Heart left ventricle (tissue), 16 donors: ENCODE measurements at regions not wholly inside any gene's neighbourhood (a gene's known extent, or its start where the extent isn't known, plus 50 kb on each side); places are given as distances from the start of the nearest gene placed in this dataset.

Source experiments
- ATAC-seq, 4 donors: fragments of 200-7000 bp; cut with Tn5 transposase; one replicate each; pipeline ENCODE4 v1.9.1; 2020 to 2022; ENCODE audit warnings: moderate library complexity in 4 of 4, mild to moderate bottlenecking in 3 of 4, moderate number of reproducible peaks in 1 of 4
- DNase-seq, 5 donors: peaks; one replicate each; pipeline ENCODE4 v3.0.0-alpha.2; 2020
- H3K27ac ChIP-seq, 12 donors: fragments of 200-600 bp; sonication (generic) in 4 of 12; one replicate each; pipeline versions ENCODE4 v1.5.0 to v1.8.0; 2016 to 2022; ENCODE audit warnings: mild to moderate bottlenecking in 2 of 12
- H3K27me3 ChIP-seq, 9 donors: fragments of 200-600 bp; sonication (generic) in 2 of 9; one replicate each; pipeline versions ENCODE4 v1.5.1 to v1.8.0; 2016 to 2022; ENCODE audit warnings: mild to moderate bottlenecking in 3 of 9
- H3K36me3 ChIP-seq, 9 donors: fragments of 200-600 bp; sonication (generic) in 2 of 9; one replicate each; pipeline versions ENCODE4 v1.5.0 to v1.8.0; 2018 to 2022; ENCODE audit warnings: mild to moderate bottlenecking in 2 of 9
- H3K4me1 ChIP-seq, 12 donors: fragments of 200-600 bp; sonication (generic) in 4 of 12; one replicate each; pipeline versions ENCODE4 v1.5.0 to v1.8.0; 2016 to 2022; ENCODE audit warnings: mild to moderate bottlenecking in 3 of 12
- H3K4me3 ChIP-seq, 12 donors: fragments of 200-600 bp; sonication (generic) in 4 of 12; one replicate each; pipeline versions ENCODE4 v1.5.0 to v1.8.0; 2017 to 2022; ENCODE audit warnings: mild to moderate bottlenecking in 9 of 12, moderate library complexity in 4 of 12
- H3K9me3 ChIP-seq, 12 donors: fragments of 200-600 bp; sonication (generic) in 4 of 12; one replicate each; pipeline versions ENCODE4 v1.5.0 to v1.8.0; 2016 to 2022; ENCODE audit warnings: mild to moderate bottlenecking in 1 of 12
- CTCF ChIP-seq, 12 donors: fragments of 200-600 bp; sonication (generic) in 4 of 12; IDR thresholded peaks; one replicate each; pipeline versions ENCODE4 v1.5.0 to v1.8.0; 2018 to 2022; ENCODE audit warnings: antibody characterized with exemption in 12 of 12, mild to moderate bottlenecking in 5 of 12
- POLR2A ChIP-seq, 2 donors: fragments of 450-650 bp; IDR thresholded peaks; one replicate each; pipeline ENCODE4 v1.6.1; 2017; ENCODE audit warnings: antibody characterized with exemption in 2 of 2, mild to moderate bottlenecking in 2 of 2, moderate library complexity in 2 of 2
- WGBS, 4 donors: extraction: QIAGEN DNeasy Blood & Tissue Kit in 2 of 4; methylation state at CpG; one replicate each; pipeline versions ENCODE4 v1.1.5 to v1.1.7; 2013 to 2018; 5-methylcytosine and 5-hydroxymethylcytosine counted together
- intact Hi-C, 10 donors: fragments of 100-400 bp; cut with DNase I; formaldehyde crosslinking; loops; one replicate each; pipeline versions ENCODE4 v1.11.1 to v1.14.2; 2022
- donor health status: ischemic (EF 13 %, LVEDD 7.1; RV severe dilation, severe dysfunction).
- donor health status: healthy with polysubstance abuse.
- donor health status: DM: no; HTN: yes; CAD: no.
- donor health status: DM: no; HTN: no; CAD: no.
- donor health status: ischemic (EF 25% LVEDD 6.9; RV normal size, moderate dysfunction).
- donor health status: ischemic (EF 25% LVEDD 5.7; RV mildly dilated, moderate dysfunction).
- donor health status: healthy.
- donor health status: DM: yes; HTN: yes; CAD: no.
- donor health status: ischemic (EF 35%, LVEDD 5.7; RV mildly dilated, moderate dysfunction).
- donor health status: nonischemic (EF 11% LVEDD 7.7; RV severe dilation, severe dysfunction).
- donor health status: DM: yes; HTN: yes; CAD: no.
- donor health status: PGD.
- donor health status: ischemic (EF 29% LVEDD 5.4; RV normal size, mild dysfunction).
- donor health status: nonischemic (EF 23%, LVEDD 6.1; RV moderate dilation, normal function).

- Histone ChIP-seq H3K9me3 (no peaks in the 10 kb centered on the region), H3K4me1 (no peaks in the 10 kb centered on the region), H3K27me3 (peaks cover 0 to 8% (median 0%) of the 10 kb centered on the region in 9 donors), H3K4me3 (no peak overlapping the region), H3K27ac (no peak overlapping the region), H3K36me3 (no peaks in the 10 kb centered on the region)
- intact Hi-C loops = no loop called here
- DNase-seq (no peak), ATAC-seq (no peak)
- 34 to 56% (median 47%) methylated on average over 2 of the region's 2 CpGs for WGBS, 4 donors
- no peak for TF ChIP-seq POLR2A (IDR thresholded peaks at IDR 0.05)
- TF ChIP-seq CTCF (IDR thresholded peaks at IDR 0.05) = no peak
Measured at GRCh38 chr9:119938871-119939270, 569.6 kb upstream of the BRINP1 start.

GRCh38 chr9:119934497-119934896 is 565.3 kb upstream of the BRINP1 start:
- H3K9me3 ChIP-seq = peaks cover 0 to 10% (median 0%) of the 10 kb centered on the region in 12 donors
- TF ChIP-seq POLR2A (IDR thresholded peaks at IDR 0.05) = no peak
- no peak for TF ChIP-seq CTCF (IDR thresholded peaks at IDR 0.05)
- 6 to 15% (median 12%) methylated on average over 4 of the region's 4 CpGs for WGBS, 4 donors
- H3K4me1 ChIP-seq = no peaks in the 10 kb centered on the region
- H3K4me3 ChIP-seq = no peak overlapping the region
- intact Hi-C loops = no loop called here
- no peak for DNase-seq
- ATAC-seq = no peak
- H3K27me3 ChIP-seq = peaks cover 0 to 8% (median 0%) of the 10 kb centered on the region in 9 donors
- H3K36me3 ChIP-seq = no peaks in the 10 kb centered on the region
- no peak overlapping the region for H3K27ac ChIP-seq

- Histone ChIP-seq H3K36me3 (no peaks in the 10 kb centered on the region), H3K27ac (no peak overlapping the region), H3K4me1 (no peaks in the 10 kb centered on the region), H3K4me3 (no peak overlapping the region), H3K27me3 (peaks cover 0 to 8% (median 0%) of the 10 kb centered on the region in 9 donors), H3K9me3 (peaks cover 0 to 10% (median 0%) of the 10 kb centered on the region in 12 donors)
- DNase-seq = no peak
- 76 to 94% (median 86%) methylated on average over 5 of the region's 5 CpGs for WGBS, 4 donors
- no peak for TF ChIP-seq POLR2A (IDR thresholded peaks at IDR 0.05)
- no peak for TF ChIP-seq CTCF (IDR thresholded peaks at IDR 0.05)
- no peak for ATAC-seq
- intact Hi-C loops = no loop called here
Measured at GRCh38 chr9:119933191-119933590, 564.0 kb upstream of the BRINP1 start.

- no peaks in the 10 kb centered on the region for H3K4me1 ChIP-seq
- intact Hi-C loops = no loop called here
- H3K4me3 ChIP-seq = no peak overlapping the region
- no peak overlapping the region for H3K27ac ChIP-seq
- 72 to 79% (median 76%) methylated on average over 4 of the region's 4 CpGs for WGBS, 4 donors
- DNase-seq = no peak
- no peak for ATAC-seq
- H3K27me3 ChIP-seq = no peaks in the 10 kb centered on the region
- H3K36me3 ChIP-seq = no peaks in the 10 kb centered on the region
- H3K9me3 ChIP-seq = peaks cover 0 to 15% (median 1%) of the 10 kb centered on the region in 12 donors
- TF ChIP-seq CTCF (IDR thresholded peaks at IDR 0.05) (no peak), POLR2A (IDR thresholded peaks at IDR 0.05) (no peak)
Measured at GRCh38 chr9:119924736-119925135, 555.5 kb upstream of the BRINP1 start.
